Fibroblast of lung (primary cell): ENCODE measurements at regions not wholly inside any gene's neighbourhood (a gene's known extent, or its start where the extent isn't known, plus 50 kb on each side); places are given as distances from the start of the nearest gene placed in this dataset.

Experiments used
- EZH2 ChIP-seq: IDR thresholded peaks from 2 replicates; pipeline ENCODE4 v1.5.1; 2012; ENCODE audit warnings: low read length, control low read depth, mild to moderate bottlenecking; ENCODE audit errors: missing control alignments
- TF ChIP-seq, protein P1 (sequence below), 2 donors: IDR thresholded peaks in 1 of 2; conservative IDR thresholded peaks in 1 of 2; 1 replicate in 1 of 2; 2 replicates in 1 of 2; pipeline ENCODE4 v1.5.1; 2011 to 2012; ENCODE audit warnings: low read length in 2 of 2, control low read depth in 1 of 2, inconsistent platforms in 1 of 2, low read depth in 1 of 2, mild to moderate bottlenecking in 1 of 2

DNA sequence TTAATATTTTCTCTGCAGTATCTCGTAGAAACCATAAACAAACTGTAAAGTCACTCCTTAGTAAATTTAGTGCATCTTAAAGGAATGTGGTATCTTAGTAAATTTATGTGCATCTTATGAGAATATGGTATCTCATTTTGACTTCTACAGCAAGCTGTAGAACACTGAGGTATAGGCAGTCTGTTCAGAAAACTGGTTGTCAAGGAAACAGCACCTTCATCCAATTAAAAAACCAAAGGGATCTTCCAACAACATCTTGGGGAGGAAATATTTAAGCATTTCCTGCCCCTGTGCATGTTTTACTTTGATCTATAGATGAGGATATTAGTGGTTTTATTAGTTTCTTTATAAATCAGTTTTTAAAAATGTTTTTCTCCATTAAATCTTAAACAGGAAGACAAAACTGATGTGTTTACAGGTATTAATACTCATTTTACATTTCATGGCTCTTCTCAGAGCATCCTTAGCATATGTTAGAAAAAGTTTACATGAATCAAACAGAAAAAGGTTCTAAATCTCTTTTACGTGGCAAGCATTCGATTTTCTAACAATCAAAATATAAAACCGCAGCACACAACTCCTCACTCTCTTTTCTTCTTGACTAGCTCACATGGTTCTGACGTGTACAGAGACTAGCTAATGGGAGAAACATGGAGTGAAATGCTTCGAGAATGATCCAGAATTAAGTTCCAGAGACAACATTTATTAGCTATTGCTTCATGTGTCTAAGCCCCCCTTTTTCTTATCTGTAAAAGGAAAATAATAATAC, 668.8 kb downstream of the PTPRC start:
- no peak for TF ChIP-seq EZH2
- TF ChIP-seq, protein P1, sequence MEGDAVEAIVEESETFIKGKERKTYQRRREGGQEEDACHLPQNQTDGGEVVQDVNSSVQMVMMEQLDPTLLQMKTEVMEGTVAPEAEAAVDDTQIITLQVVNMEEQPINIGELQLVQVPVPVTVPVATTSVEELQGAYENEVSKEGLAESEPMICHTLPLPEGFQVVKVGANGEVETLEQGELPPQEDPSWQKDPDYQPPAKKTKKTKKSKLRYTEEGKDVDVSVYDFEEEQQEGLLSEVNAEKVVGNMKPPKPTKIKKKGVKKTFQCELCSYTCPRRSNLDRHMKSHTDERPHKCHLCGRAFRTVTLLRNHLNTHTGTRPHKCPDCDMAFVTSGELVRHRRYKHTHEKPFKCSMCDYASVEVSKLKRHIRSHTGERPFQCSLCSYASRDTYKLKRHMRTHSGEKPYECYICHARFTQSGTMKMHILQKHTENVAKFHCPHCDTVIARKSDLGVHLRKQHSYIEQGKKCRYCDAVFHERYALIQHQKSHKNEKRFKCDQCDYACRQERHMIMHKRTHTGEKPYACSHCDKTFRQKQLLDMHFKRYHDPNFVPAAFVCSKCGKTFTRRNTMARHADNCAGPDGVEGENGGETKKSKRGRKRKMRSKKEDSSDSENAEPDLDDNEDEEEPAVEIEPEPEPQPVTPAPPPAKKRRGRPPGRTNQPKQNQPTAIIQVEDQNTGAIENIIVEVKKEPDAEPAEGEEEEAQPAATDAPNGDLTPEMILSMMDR (conservative IDR thresholded peaks at IDR 0.05 in 1 of 2, IDR thresholded peaks at IDR 0.05 in 1 of 2; ENCODE audit: low read depth in 1 of 2, low read length in 2 of 2) = no peak
